ENCODE measurements at regions not wholly inside any gene's neighbourhood (a gene's known extent, or its start where the extent isn't known, plus 50 kb on each side); places are given as distances from the start of the nearest gene placed in this dataset.

- Histone ChIP-seq H3K4me1 (no peaks in the 10 kb centered on the region), H3K9me3 (no peaks in the 10 kb centered on the region), H3K36me3 (no peaks in the 10 kb centered on the region), H3K4me3 (no peak overlapping the region), H3K27ac (no peak overlapping the region), H3K27me3 (no peaks in the 10 kb centered on the region)
- WGBS, 2 donors = 50 to 58% methylated on average over 4 of the region's 4 CpGs
- no peak for DNase-seq
- no peak for FAIRE-seq
- intact Hi-C loops (cut with DNase I) = no loop called here
- ATAC-seq = no peak
- TF ChIP-seq CTCF (IDR thresholded peaks at IDR 0.05) = no peak
These were observed 106.7 kb downstream of the FAM174A start for GRCh38 chr5:100641833-100642232.

GRCh38 chr5:100643473-100643872 lies 108.3 kb downstream of the FAM174A start:
- Histone ChIP-seq H3K9me3 (no peaks in the 10 kb centered on the region), H3K27ac (no peak overlapping the region), H3K4me3 (no peak overlapping the region), H3K27me3 (peaks cover 0 to 2% (median 0%) of the 10 kb centered on the region in 4 donors), H3K4me1 (no peaks in the 10 kb centered on the region), H3K36me3 (no peaks in the 10 kb centered on the region)
- DNase-seq (no peak), ATAC-seq (no peak), FAIRE-seq (no peak)
- 82 to 86% methylated on average over 2 of the region's 2 CpGs for WGBS, 2 donors
- no peak for TF ChIP-seq CTCF (IDR thresholded peaks at IDR 0.05)
- intact Hi-C loops (cut with DNase I) = no loop called here

GRCh38 chr5:100644185-100644584 lies 109.0 kb downstream of the FAM174A start:
- intact Hi-C loops (cut with DNase I) = no loop called here
- 63 to 67% methylated on average over 2 of the region's 2 CpGs for WGBS, 2 donors
- peak in 1 of 4 donors; percentile 27 for ATAC-seq

GRCh38 chr5:100644776-100645175 lies 109.6 kb downstream of the FAM174A start:
- no peak for TF ChIP-seq CTCF (IDR thresholded peaks at IDR 0.05)
- peaks cover 0 to 6% (median 0%) of the 10 kb centered on the region in 4 donors for H3K27me3 ChIP-seq
- FAIRE-seq = no peak
- 57 to 78% methylated on average over 3 of the region's 3 CpGs for WGBS, 2 donors
- intact Hi-C loops (cut with DNase I) = no loop called here
- H3K4me1 ChIP-seq = no peaks in the 10 kb centered on the region
- no peak overlapping the region for H3K27ac ChIP-seq
- DNase-seq = no peak
- no peaks in the 10 kb centered on the region for H3K36me3 ChIP-seq
- no peak overlapping the region for H3K4me3 ChIP-seq
- no peaks in the 10 kb centered on the region for H3K9me3 ChIP-seq
- ATAC-seq = no peak

More at GRCh38 chr5:100644185-100644584, 109.0 kb downstream of the FAM174A start:
- Histone ChIP-seq H3K4me3 (no peak overlapping the region), H3K27ac (no peak overlapping the region), H3K27me3 (peaks cover 0 to 6% (median 0%) of the 10 kb centered on the region in 4 donors), H3K4me1 (no peaks in the 10 kb centered on the region), H3K36me3 (no peaks in the 10 kb centered on the region), H3K9me3 (no peaks in the 10 kb centered on the region)
- no peak for FAIRE-seq
- no peak for DNase-seq
- TF ChIP-seq CTCF (IDR thresholded peaks at IDR 0.05) = no peak

GRCh38 chr5:100646011-100646410 lies 110.8 kb downstream of the FAM174A start:
- Histone ChIP-seq H3K36me3 (no peaks in the 10 kb centered on the region), H3K27me3 (peaks cover 0 to 6% (median 0%) of the 10 kb centered on the region in 4 donors), H3K4me1 (no peaks in the 10 kb centered on the region), H3K27ac (no peak overlapping the region), H3K4me3 (no peak overlapping the region), H3K9me3 (no peaks in the 10 kb centered on the region)
- no peak for ATAC-seq
- intact Hi-C loops (cut with DNase I) = no loop called here
- 76 to 82% methylated on average over 3 of the region's 3 CpGs for WGBS, 2 donors
- no peak for DNase-seq
- TF ChIP-seq CTCF (IDR thresholded peaks at IDR 0.05) = no peak
- no peak for FAIRE-seq

Data from pancreas (tissue), 10 donors.